Fibroblast of lung (primary cell): ENCODE measurements at regions not wholly inside any gene's neighbourhood (a gene's known extent, or its start where the extent isn't known, plus 50 kb on each side); places are given as distances from the start of the nearest gene placed in this dataset.
"Not testable (repeated sequence)": the region's sequence is repeated elsewhere in the genome, so short reads cannot be mapped to it uniquely, and the experiment has no call there.

Source experiments
- DNase-seq, 2 donors: peaks; one replicate each; pipeline versions ENCODE4 v3.0.0 to v3.0.0-alpha.2; 2010; ENCODE audit warnings: low read depth in 2 of 2
- H2AFZ ChIP-seq: 2 replicates; pipeline ENCODE4 v1.5.1; 2012; ENCODE audit warnings: low read length, control low read depth, inconsistent platforms
- H3K27ac ChIP-seq: 2 replicates; pipeline ENCODE4 v1.5.1; 2011; ENCODE audit warnings: low read length, control low read depth; ENCODE audit not compliant: insufficient read depth
- H3K27me3 ChIP-seq: 2 replicates; pipeline ENCODE4 v1.5.1; 2011; ENCODE audit warnings: mild to moderate bottlenecking, low read length; ENCODE audit not compliant: control insufficient read depth, insufficient read depth
- H3K36me3 ChIP-seq: 2 replicates; pipeline ENCODE4 v1.5.1; 2011; ENCODE audit warnings: low read length; ENCODE audit not compliant: control insufficient read depth, insufficient read depth
- H3K4me1 ChIP-seq: 2 replicates; pipeline ENCODE4 v1.5.1; 2011; ENCODE audit warnings: low read length; ENCODE audit not compliant: control insufficient read depth, insufficient read depth; ENCODE audit errors: extremely low read depth
- H3K4me2 ChIP-seq: 2 replicates; pipeline ENCODE4 v1.5.1; 2011; ENCODE audit warnings: low read length, control low read depth; ENCODE audit not compliant: insufficient read depth; ENCODE audit errors: extremely low read depth
- H3K4me3 ChIP-seq, 4 experiments: fragments of 200-600 bp in 1 of 4; sonication (generic) in 1 of 4; replicated peaks in 1 of 4; 2 replicates each; pipeline ENCODE4 v1.5.1; 2011 to 2016; ENCODE audit warnings: low read length in 4 of 4, low read depth in 3 of 4, mild to moderate bottlenecking in 3 of 4, control low read depth in 2 of 4, inconsistent platforms in 1 of 4, mixed read lengths in 1 of 4; ENCODE audit not compliant: insufficient read depth in 1 of 4; ENCODE audit errors: control extremely low read depth in 1 of 4
- H3K79me2 ChIP-seq: 2 replicates; pipeline ENCODE4 v1.5.1; 2012; ENCODE audit warnings: mild to moderate bottlenecking, low read length, inconsistent platforms; ENCODE audit not compliant: control insufficient read depth, insufficient read depth
- H3K9ac ChIP-seq: 2 replicates; pipeline ENCODE4 v1.5.1; 2011; ENCODE audit warnings: mild to moderate bottlenecking, low read length, control low read depth; ENCODE audit not compliant: insufficient read depth
- H3K9me3 ChIP-seq: 2 replicates; pipeline ENCODE4 v1.5.1; 2012; ENCODE audit warnings: low read depth, low read length; ENCODE audit not compliant: control insufficient read depth, insufficient read depth
- H4K20me1 ChIP-seq: 2 replicates; pipeline ENCODE4 v1.5.1; 2011; ENCODE audit warnings: low read length; ENCODE audit not compliant: control insufficient read depth, insufficient read depth; ENCODE audit errors: extremely low read depth
- EZH2 ChIP-seq: IDR thresholded peaks from 2 replicates; pipeline ENCODE4 v1.5.1; 2012; ENCODE audit warnings: low read length, control low read depth, mild to moderate bottlenecking; ENCODE audit errors: missing control alignments
- TF ChIP-seq, protein P1 (sequence below), 2 donors: IDR thresholded peaks in 1 of 2; conservative IDR thresholded peaks in 1 of 2; 1 replicate in 1 of 2; 2 replicates in 1 of 2; pipeline ENCODE4 v1.5.1; 2011 to 2012; ENCODE audit warnings: low read length in 2 of 2, control low read depth in 1 of 2, inconsistent platforms in 1 of 2, low read depth in 1 of 2, mild to moderate bottlenecking in 1 of 2

DNA sequence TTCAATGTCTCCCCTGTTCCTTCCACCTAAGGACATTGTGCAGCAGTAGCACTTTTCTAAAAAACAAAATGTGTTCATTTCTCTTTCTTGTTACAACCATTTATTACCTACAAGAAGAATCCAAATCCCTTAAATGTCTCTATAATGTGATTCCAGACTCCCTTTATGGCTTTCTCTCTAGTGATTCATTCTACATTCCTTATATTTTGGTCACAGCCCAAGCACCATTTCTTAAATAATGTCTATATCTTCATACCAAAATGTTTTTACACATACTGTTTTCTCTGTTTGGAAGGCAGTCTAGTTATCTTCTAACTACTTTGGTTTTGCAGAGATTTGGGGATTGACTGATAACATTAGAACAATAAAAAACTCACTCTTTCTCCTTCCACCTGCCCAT is 1037.3 kb upstream of the FLRT2 start:
- Histone ChIP-seq H3K4me1 (no peaks in the 10 kb centered on the region), H3K79me2 (no peaks in the 10 kb centered on the region), H3K9me3 (no peaks in the 10 kb centered on the region), H3K27me3 (no peaks in the 10 kb centered on the region), H3K27ac (no peak overlapping the region), H3K4me3 (no peak overlapping the region), H2AFZ (no peak overlapping the region), H3K9ac (no peak overlapping the region), H3K4me2 (no peak overlapping the region), H3K36me3 (no peaks in the 10 kb centered on the region), H4K20me1 (no peaks in the 10 kb centered on the region)
- no peak for DNase-seq
- TF ChIP-seq, protein P1, sequence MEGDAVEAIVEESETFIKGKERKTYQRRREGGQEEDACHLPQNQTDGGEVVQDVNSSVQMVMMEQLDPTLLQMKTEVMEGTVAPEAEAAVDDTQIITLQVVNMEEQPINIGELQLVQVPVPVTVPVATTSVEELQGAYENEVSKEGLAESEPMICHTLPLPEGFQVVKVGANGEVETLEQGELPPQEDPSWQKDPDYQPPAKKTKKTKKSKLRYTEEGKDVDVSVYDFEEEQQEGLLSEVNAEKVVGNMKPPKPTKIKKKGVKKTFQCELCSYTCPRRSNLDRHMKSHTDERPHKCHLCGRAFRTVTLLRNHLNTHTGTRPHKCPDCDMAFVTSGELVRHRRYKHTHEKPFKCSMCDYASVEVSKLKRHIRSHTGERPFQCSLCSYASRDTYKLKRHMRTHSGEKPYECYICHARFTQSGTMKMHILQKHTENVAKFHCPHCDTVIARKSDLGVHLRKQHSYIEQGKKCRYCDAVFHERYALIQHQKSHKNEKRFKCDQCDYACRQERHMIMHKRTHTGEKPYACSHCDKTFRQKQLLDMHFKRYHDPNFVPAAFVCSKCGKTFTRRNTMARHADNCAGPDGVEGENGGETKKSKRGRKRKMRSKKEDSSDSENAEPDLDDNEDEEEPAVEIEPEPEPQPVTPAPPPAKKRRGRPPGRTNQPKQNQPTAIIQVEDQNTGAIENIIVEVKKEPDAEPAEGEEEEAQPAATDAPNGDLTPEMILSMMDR (conservative IDR thresholded peaks at IDR 0.05 in 1 of 2, IDR thresholded peaks at IDR 0.05 in 1 of 2; ENCODE audit: low read depth in 1 of 2, low read length in 2 of 2): no peak
- TF ChIP-seq EZH2: no peak

GRCh38 chr14:84493779-84494178 is 1036.2 kb upstream of the FLRT2 start:
- Histone ChIP-seq H4K20me1 (no peaks in the 10 kb centered on the region), H3K36me3 (no peaks in the 10 kb centered on the region), H3K4me1 (no peaks in the 10 kb centered on the region), H3K9me3 (no peaks in the 10 kb centered on the region), H3K79me2 (no peaks in the 10 kb centered on the region), H3K4me2 (no peak overlapping the region), H3K27me3 (no peaks in the 10 kb centered on the region), H3K27ac (no peak overlapping the region), H3K9ac (no peak overlapping the region), H2AFZ (no peak overlapping the region), H3K4me3 (no peak overlapping the region)
- no peak for TF ChIP-seq EZH2
- TF ChIP-seq, protein P1 (conservative IDR thresholded peaks at IDR 0.05 in 1 of 2, IDR thresholded peaks at IDR 0.05 in 1 of 2; ENCODE audit: low read depth in 1 of 2, low read length in 2 of 2): peak in 1 of 2 donors; percentile 1
- DNase-seq: peak; percentile 3 to 27

GRCh38 chr14:84496677-84497076 is 1033.3 kb upstream of the FLRT2 start:
- TF ChIP-seq, protein P1 (conservative IDR thresholded peaks at IDR 0.05 in 1 of 2, IDR thresholded peaks at IDR 0.05 in 1 of 2; ENCODE audit: low read depth in 1 of 2, low read length in 2 of 2): no peak
- TF ChIP-seq EZH2: no peak
- Histone ChIP-seq H3K4me2 (no peak overlapping the region), H3K4me1 (no peaks in the 10 kb centered on the region), H2AFZ (no peak overlapping the region), H3K36me3 (no peaks in the 10 kb centered on the region), H3K9me3 (no peaks in the 10 kb centered on the region), H4K20me1 (no peaks in the 10 kb centered on the region), H3K9ac (no peak overlapping the region), H3K79me2 (no peaks in the 10 kb centered on the region), H3K4me3 (no peak overlapping the region), H3K27ac (no peak overlapping the region), H3K27me3 (no peaks in the 10 kb centered on the region)
- no peak for DNase-seq

GRCh38 chr14:84512823-84513222 is 1017.1 kb upstream of the FLRT2 start:
- not testable (repeated sequence) for H2AFZ ChIP-seq, H3K36me3 ChIP-seq, H3K4me3 ChIP-seq, H3K27me3 ChIP-seq, H3K4me1 ChIP-seq, H3K79me2 ChIP-seq, H3K4me2 ChIP-seq, H4K20me1 ChIP-seq, H3K9me3 ChIP-seq, DNase-seq, H3K27ac ChIP-seq, H3K9ac ChIP-seq
